H1 (cell line): ENCODE measurements at regions not wholly inside any gene's neighbourhood (a gene's known extent, or its start where the extent isn't known, plus 50 kb on each side); places are given as distances from the start of the nearest gene placed in this dataset.

Experiments
- SP1 ChIP-seq: IDR thresholded peaks from 2 replicates; pipeline ENCODE4 v1.6.1; 2011; ENCODE audit warnings: low read depth, low read length
- YY1 ChIP-seq: IDR thresholded peaks from 2 replicates; pipeline ENCODE4 v1.6.1; 2011; ENCODE audit warnings: low read depth, mild to moderate bottlenecking, low read length

- TF ChIP-seq YY1 (no peak), SP1 (no peak)
These were observed 82.3 kb upstream of the RND3 start (continued) for GRCh38 chr2:150569761-150570160.
